Epithelial cell of proximal tubule (primary cell): ENCODE measurements at regions not wholly inside any gene's neighbourhood (a gene's known extent, or its start where the extent isn't known, plus 50 kb on each side); places are given as distances from the start of the nearest gene placed in this dataset.

Source experiments
- DNase-seq: peaks from one replicate; pipeline ENCODE4 v3.0.0-alpha.2; 2011; ENCODE audit warnings: low read depth
- H3K4me3 ChIP-seq: 2 replicates; pipeline ENCODE4 v1.5.1; 2011; ENCODE audit warnings: low read depth, mild to moderate bottlenecking, low read length
- TF ChIP-seq, protein P1 (sequence below): conservative IDR thresholded peaks from 2 replicates; pipeline ENCODE4 v1.5.1; 2012; ENCODE audit warnings: low read depth, mild to moderate bottlenecking, low read length

- DNase-seq: no peak
- no peak overlapping the region for H3K4me3 ChIP-seq
- TF ChIP-seq, protein P1, sequence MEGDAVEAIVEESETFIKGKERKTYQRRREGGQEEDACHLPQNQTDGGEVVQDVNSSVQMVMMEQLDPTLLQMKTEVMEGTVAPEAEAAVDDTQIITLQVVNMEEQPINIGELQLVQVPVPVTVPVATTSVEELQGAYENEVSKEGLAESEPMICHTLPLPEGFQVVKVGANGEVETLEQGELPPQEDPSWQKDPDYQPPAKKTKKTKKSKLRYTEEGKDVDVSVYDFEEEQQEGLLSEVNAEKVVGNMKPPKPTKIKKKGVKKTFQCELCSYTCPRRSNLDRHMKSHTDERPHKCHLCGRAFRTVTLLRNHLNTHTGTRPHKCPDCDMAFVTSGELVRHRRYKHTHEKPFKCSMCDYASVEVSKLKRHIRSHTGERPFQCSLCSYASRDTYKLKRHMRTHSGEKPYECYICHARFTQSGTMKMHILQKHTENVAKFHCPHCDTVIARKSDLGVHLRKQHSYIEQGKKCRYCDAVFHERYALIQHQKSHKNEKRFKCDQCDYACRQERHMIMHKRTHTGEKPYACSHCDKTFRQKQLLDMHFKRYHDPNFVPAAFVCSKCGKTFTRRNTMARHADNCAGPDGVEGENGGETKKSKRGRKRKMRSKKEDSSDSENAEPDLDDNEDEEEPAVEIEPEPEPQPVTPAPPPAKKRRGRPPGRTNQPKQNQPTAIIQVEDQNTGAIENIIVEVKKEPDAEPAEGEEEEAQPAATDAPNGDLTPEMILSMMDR: no peak
Observed at GRCh38 chr11:90784241-90784814, 561.5 kb upstream of the CHORDC1 start.

- TF ChIP-seq, protein P1: no peak
- DNase-seq: no peak
- no peak overlapping the region for H3K4me3 ChIP-seq
Observed at GRCh38 chr11:90783111-90783510, 560.3 kb upstream of the CHORDC1 start.

DNA sequence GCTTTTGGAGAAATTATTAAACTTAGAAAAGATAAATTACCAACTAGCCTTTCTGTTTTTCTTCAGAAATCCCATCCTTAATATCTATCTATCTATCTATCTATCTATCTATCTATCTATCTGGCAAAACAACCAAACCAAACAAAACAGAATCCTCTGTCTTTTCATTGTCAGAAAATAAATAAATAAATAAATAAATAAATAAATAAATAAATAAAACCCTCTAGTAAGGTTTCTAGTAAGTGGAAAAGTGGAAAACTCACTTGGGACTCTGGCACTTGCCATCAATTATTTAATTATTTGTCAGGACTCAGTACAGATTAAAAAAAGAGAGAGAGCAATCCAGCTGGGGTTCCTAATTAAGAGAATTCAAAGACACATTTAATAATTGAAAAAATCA, 556.2 kb upstream of the CHORDC1 start:
- DNase-seq: no peak
- TF ChIP-seq, protein P1: no peak
- H3K4me3 ChIP-seq: no peak overlapping the region

- TF ChIP-seq, protein P1: no peak
- no peak for DNase-seq
- H3K4me3 ChIP-seq: no peak overlapping the region
Observed at GRCh38 chr11:90775567-90776165, 552.8 kb upstream of the CHORDC1 start.

- no peak overlapping the region for H3K4me3 ChIP-seq
- no peak for DNase-seq
- TF ChIP-seq, protein P1: no peak
Observed at GRCh38 chr11:90774727-90775566, 552.1 kb upstream of the CHORDC1 start.

DNA sequence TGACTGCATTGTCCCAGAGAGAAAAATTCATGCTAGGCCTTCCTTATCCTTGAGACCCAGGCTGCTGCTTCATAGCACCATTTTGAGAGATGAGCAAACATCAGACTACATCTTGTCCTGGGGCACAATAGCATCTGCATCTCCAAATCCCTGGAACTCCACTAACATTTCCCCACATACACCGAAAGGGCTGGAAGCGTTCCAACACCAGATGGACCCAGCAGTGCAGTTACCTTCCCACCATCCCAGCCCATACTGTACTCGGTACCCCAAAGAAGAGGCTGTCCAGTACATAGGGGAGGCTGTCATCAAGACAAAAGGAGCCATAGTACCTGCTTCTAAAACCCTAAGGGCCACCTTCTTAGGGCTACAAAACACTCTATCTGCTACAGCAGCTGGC, 547.2 kb upstream of the CHORDC1 start:
- no peak for DNase-seq
- TF ChIP-seq, protein P1: no peak
- no peak overlapping the region for H3K4me3 ChIP-seq
